ENCODE measurements at regions not wholly inside any gene's neighbourhood (a gene's known extent, or its start where the extent isn't known, plus 50 kb on each side); places are given as distances from the start of the nearest gene placed in this dataset.

DNA sequence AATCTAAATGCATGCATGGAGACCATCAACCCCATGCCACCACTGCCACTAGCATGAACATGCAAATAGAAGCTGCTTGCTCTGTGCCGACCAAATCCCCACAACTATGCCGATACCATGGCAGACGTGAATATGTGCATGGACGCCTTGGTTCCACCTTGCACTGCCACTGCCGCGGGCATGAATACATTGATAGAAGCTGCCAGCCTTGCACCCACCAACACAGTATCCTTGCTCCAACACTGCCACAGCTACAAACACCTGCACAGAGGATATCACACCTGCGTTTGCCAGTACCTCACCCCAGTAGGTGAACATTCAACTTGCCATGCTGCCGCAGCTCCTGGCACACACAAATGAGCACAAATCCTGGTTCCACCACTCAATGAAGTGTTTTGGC is 527.4 kb upstream of the REG3G start:
- no peak for DNase-seq (ENCODE audit: extremely low read depth in 1 of 11, low read depth in 9 of 11, low spot score in 4 of 11)

DNA sequence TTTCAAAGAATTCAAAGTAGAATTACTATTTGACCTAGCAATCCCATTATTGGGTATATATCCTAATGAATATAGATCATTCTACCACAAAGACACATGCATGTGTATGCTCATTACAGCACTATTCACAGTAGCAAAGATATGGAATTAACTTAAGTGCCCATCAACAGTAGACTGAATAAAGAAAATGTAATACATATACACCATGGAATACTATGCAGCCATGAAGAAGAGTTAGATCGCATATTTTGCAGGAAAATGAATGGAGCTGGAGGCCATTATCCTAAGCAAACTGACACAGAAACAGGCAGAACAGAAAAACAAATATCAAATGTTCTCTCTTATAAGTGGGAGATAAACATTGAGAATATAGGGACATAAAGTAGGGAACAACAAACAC is 519.2 kb upstream of the REG3G start:
- DNase-seq (ENCODE audit: extremely low read depth in 1 of 11, low read depth in 9 of 11, low spot score in 4 of 11) = no peak

DNA sequence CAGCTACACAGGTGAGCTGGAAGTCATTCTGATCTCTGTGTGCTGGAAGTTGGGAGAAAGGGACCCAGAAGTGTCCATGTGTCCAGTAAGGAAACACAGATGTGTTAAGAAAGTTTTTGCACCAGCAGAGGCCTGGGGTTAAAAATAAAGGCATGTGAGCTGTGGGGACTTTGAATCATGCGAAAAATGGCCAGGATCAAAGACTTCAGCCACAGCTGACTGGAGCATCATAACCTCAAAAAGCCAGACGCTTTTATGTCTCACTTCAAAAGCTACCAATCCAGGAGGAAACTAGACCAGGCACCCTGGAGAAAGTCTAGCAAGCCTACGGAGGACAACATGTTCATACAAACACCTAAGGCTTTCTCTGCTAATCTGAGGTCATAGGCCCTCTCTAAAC is 503.6 kb upstream of the REG3G start:
- DNase-seq (ENCODE audit: extremely low read depth in 1 of 11, low read depth in 9 of 11, low spot score in 4 of 11) = no peak

DNA sequence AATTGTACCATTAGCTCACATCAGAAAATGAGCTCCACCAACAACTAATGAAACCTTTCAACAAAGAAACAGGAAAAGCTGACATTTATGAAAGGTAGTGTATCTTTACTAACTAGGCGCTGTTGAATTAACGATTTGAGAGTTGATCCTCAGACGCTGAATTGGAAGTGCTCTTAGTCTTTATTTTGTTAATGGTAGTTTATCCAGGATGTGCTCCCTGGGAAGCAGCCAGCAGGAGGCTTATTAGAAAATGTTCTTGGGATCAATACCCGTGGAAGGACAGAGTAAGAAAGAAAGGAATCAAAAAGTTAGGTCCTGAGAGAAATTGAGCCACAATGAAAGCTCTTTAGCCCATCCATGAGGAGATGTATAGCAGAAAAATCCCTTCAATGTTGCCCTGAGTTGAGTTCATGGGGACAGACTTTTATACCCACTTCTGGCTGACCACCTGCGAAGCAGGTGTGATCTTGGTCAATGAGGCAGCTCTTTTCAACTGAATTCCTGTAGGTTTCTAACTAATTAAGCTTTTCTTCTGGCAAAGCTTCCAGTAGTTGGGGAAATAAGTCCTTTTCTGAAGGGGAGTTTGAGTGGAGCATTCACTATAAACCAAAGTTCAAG is 492.6 kb upstream of the REG3G start:
- DNase-seq (ENCODE audit: extremely low read depth in 1 of 11, low read depth in 9 of 11, low spot score in 4 of 11) = no peak

DNA sequence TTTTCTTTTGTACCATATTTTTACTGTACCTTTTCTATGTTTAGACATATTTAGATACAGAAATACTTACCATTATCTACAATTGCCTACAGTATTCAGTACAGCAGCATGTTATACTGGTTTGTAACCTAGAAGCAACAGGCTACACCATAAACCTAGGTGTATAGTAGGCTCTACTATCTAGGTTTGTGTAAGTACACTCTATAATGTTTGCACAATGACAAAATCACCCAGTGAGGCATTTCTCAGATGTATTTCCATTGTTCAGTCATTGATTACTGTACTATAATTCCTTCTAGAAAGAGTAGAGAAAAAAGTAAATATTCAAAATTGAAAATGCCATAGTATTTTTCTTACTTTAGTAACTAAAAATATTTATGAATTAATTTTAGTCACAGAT is 490.1 kb upstream of the REG3G start:
- no peak for DNase-seq (ENCODE audit: extremely low read depth in 1 of 11, low read depth in 9 of 11, low spot score in 4 of 11)

DNA sequence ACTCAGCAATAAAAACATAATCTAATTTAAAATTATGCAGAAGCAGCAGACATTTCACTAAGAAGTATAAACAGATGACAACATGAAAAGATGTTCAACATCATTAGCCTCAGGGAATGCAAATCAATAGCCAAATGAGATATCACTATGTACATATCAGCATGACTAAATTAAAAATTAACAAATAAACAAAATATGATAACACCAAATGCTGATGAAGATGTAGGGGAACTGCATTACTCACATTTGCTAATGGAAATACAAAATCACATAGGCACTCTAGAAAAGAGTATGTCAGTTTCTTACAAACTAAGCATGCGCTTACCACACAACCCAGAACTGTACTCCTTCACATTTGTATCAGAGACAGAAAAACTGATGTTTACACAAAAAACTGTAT is 487.2 kb upstream of the REG3G start:
- no peak for DNase-seq (ENCODE audit: extremely low read depth in 1 of 11, low read depth in 9 of 11, low spot score in 4 of 11)

DNA sequence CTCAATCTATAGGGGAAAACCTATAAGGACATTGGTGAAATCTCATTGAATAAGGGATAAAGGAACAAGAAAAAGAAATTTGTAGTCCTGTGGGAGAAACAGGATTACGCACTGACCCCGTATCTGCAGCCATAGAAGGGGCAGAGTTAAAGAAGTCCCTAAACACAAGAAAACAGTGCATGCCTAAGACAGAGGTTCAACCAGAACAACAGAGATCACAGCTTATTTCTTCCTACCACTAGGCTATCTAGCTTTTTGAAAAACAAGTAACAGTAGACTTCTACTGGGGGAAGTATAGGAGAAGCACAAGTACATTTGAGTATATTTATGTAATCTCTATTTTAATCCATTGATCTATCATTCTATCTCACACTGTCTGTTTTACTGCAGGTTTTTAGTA is 485.2 kb upstream of the REG3G start:
- no peak for DNase-seq (ENCODE audit: extremely low read depth in 1 of 11, low read depth in 9 of 11, low spot score in 4 of 11)

DNA sequence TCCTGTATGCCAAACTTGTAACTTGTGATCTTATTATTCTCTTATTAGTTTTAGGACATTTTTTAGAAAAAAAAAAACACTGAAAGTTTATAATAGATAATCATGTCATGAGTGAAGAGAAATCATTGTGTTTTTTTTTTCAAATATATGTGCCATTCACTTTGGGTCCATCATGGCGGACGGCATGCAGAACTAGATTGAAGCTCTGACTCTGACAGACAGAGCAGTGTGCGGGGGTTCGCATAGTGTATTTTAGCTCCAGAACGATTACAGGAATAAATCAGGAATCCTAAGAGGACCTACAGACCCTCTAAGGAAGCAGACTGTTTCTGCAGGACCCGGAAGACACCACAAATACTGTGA is 484.4 kb upstream of the REG3G start:
- no peak for DNase-seq (ENCODE audit: extremely low read depth in 1 of 11, low read depth in 9 of 11, low spot score in 4 of 11)

DNA sequence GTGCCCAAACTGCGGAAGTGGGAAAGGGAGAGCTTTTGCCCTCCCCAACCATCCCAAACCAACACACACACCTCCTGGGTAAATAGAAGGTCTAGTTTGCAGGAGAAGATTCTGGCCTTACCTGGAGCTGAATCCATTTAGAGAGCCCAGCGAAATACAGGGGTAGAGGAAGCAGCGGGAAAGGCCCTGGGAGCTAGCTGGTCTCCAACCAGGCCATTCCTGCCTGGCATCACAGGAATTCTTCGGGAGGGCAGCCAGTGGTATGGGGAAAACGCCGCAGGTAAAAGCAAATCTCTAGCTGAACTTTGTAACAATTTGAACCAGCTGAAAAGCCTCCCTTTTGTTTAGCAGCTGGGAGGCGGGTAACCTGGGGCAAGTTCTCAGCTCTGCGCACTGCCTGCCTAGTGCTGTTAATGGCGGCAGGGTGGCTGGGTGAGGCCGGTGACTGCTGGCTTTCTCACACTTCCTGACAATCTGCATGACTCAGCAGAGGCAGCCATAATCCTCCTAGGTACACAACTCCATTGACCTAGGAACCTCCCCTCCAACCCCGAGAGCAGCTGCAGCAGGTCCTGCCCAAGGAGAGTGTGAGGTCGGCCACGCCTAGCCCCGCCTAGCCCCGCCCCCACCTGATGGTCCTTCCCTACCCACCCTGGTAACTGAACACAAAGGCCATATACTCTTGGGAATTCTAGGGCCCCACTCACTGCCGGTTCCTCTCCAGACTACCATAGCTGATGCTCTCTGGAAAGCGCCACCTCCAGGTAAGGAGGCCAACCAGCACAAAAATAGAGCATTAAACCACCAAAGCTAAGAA is 483.8 kb upstream of the REG3G start:
- no peak for DNase-seq (ENCODE audit: extremely low read depth in 1 of 11, low read depth in 9 of 11, low spot score in 4 of 11)

DNA sequence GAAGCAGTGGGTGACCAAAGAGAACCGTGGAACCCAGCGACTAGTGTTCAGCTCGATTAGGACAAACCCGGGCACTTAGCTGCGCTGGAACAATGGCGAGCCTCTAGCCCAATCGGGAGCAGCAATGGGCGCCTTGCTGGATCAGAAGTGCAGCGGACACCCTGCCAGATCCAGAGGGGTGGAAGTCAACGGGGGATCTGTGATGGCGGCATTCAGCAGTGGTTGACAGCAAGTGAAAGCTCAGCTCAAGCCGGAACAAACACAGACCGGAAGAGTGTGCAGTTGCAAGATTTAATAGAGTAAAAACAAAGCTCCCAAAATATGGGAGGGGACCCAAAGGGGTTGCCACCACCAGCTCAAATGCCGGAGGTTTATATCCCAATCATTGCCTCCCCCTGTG is 478.7 kb upstream of the REG3G start:
- no peak for DNase-seq (ENCODE audit: extremely low read depth in 1 of 11, low read depth in 9 of 11, low spot score in 4 of 11)

DNA sequence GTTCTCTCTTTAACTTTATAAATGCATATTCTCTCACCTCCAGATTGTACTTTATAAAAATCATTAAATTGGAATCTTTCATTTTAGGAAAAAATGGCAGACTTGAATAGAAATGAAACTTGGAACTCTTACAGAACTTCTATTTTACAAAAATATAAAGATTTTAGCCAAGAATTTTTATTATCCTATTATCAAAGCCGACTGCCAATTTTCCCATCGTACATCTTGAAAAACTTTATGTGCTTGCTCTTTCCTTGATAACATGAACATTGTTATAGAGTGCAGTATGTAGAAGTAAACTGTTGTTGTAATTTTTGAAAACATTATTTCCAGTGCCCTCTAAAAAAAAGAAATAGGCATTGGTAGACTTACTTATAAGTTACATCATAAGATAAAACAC is 475.7 kb upstream of the REG3G start:
- no peak for DNase-seq (ENCODE audit: extremely low read depth in 1 of 11, low read depth in 9 of 11, low spot score in 4 of 11)

DNA sequence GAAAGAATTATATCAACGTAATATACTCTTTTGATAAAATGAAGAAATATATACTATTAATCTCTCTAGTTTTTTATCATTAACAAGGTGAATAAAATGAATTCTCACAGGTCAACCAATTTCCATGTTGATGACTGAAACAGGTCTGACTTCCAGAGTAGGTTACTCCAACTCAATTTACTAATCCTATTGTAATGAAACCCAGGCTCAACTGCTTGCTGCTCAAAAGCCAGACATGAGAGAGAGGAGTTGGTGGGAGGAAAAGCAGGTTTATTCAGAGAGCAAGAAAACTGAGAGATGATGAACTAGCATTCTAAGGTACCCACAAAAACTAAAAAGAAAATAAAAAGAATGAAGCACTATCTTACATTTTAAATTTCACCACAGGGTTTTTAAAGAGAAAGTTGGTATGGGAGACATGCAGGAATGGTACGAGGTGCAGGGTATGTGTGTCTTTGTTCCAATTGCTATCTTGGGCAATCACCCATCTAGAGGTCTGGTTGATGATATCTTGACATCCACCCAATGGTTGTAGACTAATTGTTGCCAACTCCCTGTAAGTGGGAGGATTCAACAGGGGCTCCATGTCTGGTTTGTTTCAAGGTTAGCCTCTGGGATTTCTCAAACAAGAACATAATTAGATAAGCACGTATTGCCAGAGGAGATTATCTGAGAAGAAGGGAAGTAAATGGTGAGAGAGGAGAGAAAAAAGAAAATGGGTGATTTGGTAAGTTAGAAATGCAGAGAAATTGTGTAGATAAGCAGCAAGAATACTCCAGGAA is 471.4 kb upstream of the REG3G start:
- no peak for DNase-seq (ENCODE audit: extremely low read depth in 1 of 11, low read depth in 9 of 11, low spot score in 4 of 11)

DNA sequence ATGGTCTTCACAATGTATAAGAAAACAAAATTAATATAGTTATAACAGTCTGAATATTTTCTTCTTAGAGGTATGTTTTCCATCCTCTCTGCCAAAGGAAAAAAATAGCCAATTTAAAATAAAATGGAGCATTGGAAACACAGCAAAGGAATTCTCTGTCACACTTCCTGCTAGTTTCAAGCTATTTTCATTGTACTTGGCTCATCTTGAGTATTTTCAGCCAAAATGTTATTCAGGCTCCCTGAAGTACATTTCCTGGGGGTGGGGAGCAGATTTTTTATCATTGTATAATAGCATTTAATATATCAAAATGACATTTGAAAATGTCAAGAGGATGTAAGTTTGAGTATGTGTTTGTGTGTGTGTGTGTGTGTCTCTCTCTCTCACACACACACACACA is 463.6 kb upstream of the REG3G start:
- no peak for DNase-seq (ENCODE audit: extremely low read depth in 1 of 11, low read depth in 9 of 11, low spot score in 4 of 11)

DNA sequence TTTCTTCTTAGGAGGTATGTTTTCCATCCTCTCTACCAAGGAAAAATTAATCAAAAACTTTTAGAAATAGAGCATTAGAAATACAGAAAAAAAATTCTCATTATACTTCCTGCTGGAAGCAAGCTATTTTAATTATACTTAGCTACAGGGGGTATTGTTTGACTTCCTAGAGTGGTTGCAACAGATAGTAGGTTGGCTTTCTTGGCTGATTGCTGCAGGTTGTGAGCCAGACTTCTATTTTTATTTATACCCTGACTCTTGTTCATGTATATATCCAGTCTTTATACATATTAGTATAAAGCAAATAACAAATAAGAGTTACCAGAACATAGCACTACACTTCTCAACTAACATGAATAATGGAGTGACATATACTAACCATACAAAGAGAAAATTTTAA is 460.8 kb upstream of the REG3G start:
- DNase-seq (ENCODE audit: extremely low read depth in 1 of 11, low read depth in 9 of 11, low spot score in 4 of 11) = no peak

DNA sequence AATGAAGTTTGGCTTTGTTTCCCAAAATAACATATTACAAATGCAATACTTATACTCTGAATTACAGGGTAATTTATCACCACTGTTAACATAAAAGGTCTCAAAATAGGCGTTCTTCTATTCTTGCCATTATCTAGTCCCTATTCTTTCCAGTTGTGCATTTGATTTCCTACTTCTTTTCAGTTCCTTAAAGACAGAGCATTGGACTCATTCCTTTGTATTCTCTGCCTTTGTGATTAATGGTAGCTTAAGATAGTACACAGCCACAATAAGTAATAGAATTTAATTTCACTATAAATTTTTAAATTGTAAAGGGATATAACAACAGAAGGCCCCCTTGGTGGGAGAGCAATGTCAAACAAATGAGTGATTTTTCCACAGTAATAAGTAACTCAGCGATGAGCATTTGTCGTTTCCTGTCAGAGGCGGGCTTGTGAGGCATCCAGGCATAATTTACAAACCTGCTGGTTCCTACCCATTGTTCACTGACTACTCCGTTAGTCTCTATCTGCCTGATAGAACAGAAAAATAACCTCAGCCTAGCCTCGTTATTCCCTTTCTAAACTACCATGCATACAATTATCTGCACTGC is 456.6 kb upstream of the REG3G start:
- DNase-seq (ENCODE audit: extremely low read depth in 1 of 11, low read depth in 9 of 11, low spot score in 4 of 11) = no peak

DNA sequence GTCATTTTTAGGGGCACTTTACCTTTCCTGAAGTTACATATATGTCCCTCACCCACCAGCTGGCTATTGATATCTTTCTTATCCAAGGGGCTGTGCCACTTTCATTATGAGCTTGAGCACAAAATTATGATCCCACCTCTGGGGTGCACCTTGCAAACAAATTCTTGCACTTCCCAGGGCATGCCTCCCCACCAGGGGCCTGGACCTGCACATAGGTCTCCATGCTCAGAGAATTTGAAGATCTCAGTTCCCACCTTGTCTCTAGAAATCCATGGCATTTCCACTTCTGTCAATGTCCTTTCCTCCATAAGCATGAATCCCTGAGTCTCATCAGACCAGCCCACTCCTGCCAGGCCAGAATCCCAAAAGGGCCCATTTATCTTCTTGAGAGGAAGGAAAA is 449.1 kb upstream of the REG3G start:
- no peak for DNase-seq (ENCODE audit: extremely low read depth in 1 of 11, low read depth in 9 of 11, low spot score in 4 of 11)

DNA sequence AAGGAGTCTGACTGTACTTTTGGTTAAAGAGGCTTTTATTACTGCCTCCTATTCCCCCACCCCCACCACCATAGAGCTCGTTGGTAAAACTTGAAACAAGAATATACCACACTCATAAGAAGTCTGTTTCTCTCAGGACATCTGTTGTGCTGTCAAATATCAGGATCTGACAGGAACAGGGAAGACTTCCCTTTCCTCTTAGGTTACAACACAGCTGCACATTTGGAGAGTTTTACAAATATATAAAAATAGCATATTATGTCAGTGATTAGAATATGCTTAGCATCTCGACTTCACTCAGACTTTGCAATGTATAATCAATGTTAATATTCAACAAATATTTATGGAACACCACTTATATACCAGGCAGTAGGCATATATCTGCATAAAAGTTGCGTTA is 439.6 kb upstream of the REG3G start:
- DNase-seq (ENCODE audit: extremely low read depth in 1 of 11, low read depth in 9 of 11, low spot score in 4 of 11) = no peak

DNA sequence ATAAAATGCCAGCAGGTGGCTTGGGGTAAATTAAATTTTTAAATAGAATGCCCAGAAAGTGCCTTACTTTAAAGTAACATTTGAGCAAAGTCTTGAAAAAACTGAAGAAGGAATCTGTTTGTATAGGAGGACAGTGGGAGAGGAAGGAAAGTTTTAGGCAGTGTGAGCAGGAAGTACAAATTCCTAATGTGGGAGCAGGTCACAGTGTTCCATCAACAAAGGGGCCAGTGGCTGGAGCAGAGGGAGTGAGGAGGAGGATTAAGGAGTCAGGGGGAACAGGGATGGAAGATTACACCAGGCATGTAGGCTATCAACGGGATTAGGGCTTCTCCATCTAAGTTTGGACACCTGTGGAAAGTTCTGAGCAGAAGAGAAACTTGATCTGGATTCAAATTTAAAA is 439.2 kb upstream of the REG3G start:
- no peak for DNase-seq (ENCODE audit: extremely low read depth in 1 of 11, low read depth in 9 of 11, low spot score in 4 of 11)

DNA sequence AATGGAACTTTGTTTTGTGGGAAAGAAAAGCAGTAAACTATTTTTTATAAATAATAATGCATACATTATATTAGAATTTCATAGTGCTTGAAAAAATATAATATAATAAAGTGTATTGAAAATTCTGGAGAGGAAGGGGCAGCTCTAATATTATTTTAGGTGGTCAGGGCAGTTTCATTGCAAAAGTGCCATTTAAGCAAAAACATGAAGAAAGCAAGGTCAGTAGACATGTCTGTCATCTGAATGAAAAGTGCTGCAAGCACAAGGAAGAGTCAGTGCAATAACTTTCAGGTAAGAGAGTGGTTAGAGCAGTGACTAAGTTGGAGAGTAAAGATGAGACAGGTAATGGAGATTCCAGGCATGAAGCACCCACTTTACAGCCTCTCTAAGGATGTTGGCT is 435.6 kb upstream of the REG3G start:
- DNase-seq (ENCODE audit: extremely low read depth in 1 of 11, low read depth in 9 of 11, low spot score in 4 of 11) = no peak

DNA sequence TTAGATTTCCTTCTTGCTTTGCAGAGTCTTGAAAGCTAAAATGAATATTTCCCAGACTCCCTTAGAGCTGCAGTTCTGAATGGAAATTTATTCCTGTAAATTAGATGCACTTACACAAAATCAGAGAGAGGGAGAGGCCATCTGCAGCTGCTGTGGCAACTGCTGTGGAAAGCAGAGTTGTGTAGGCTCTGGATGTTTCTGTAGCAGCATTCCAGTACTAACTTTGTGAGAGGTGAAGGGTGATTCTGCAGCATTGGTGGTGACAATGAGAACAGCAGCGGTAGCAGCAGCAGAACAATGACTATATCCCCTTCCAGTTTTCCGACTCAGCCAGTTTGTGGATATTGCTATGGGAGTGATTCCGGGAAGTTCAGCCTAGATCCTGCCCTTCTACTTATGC is 433.0 kb upstream of the REG3G start:
- DNase-seq (ENCODE audit: extremely low read depth in 1 of 11, low read depth in 9 of 11, low spot score in 4 of 11) = no peak
